ENCODE measurements at regions not wholly inside any gene's neighbourhood (a gene's known extent, or its start where the extent isn't known, plus 50 kb on each side); places are given as distances from the start of the nearest gene placed in this dataset.
"Not testable (repeated sequence)": the region's sequence is repeated elsewhere in the genome, so short reads cannot be mapped to it uniquely, and the experiment has no call there.

DNA sequence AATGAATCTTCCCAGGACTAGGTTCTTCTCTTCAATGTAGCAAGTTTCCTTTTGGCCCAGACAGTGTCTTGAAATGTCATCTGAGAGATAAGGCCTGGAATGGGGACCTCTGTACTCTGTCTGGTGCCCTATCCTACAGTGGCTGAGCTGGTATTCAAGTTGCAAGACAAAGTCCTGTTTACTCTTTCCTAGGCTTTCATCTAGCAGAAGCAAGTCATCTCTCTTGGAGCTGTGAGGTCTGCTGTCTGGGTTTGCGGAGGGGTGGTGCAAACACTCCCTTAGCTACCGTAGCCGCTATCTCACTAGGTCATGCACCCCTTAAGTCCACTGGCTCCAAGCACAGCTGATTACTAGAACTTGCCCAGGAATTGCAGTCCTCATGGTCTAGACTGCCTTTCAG is 149.7 kb upstream of the SLC16A7 start:
- DNase-seq (ENCODE audit: low spot score): no peak
- TF ChIP-seq, protein P1, sequence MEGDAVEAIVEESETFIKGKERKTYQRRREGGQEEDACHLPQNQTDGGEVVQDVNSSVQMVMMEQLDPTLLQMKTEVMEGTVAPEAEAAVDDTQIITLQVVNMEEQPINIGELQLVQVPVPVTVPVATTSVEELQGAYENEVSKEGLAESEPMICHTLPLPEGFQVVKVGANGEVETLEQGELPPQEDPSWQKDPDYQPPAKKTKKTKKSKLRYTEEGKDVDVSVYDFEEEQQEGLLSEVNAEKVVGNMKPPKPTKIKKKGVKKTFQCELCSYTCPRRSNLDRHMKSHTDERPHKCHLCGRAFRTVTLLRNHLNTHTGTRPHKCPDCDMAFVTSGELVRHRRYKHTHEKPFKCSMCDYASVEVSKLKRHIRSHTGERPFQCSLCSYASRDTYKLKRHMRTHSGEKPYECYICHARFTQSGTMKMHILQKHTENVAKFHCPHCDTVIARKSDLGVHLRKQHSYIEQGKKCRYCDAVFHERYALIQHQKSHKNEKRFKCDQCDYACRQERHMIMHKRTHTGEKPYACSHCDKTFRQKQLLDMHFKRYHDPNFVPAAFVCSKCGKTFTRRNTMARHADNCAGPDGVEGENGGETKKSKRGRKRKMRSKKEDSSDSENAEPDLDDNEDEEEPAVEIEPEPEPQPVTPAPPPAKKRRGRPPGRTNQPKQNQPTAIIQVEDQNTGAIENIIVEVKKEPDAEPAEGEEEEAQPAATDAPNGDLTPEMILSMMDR (IDR thresholded peaks at IDR 0.05; ENCODE audit: borderline replicate concordance, control extremely low read depth, extremely low read depth, insufficient read depth, missing control alignments): no peak
- in situ Hi-C loops (cut with MboI; ENCODE audit: low sequenced_read_pairs, unreplicated experiment): no loop called here

DNA sequence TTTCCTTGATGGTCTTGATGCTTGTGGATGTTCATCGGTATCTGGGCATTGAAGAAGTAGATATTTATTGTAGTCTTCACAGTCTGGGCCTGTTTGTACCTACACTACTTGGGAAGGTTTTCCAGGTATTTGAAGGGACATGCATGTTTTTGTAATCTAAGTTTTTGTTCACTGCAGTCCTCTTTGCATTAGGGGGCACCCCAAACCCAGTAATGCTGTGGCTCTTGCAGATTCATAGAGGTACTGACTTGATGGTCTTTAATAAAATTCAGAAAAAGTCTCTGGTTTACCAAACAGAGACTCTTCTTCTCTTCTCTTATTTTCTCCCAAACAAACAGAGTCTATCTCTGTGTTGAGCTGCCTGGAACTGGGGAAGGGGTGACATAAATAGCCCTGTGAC is 150.9 kb upstream of the SLC16A7 start:
- no peak for DNase-seq (ENCODE audit: low spot score)
- in situ Hi-C loops (cut with MboI; ENCODE audit: low sequenced_read_pairs, unreplicated experiment): no loop called here

DNA sequence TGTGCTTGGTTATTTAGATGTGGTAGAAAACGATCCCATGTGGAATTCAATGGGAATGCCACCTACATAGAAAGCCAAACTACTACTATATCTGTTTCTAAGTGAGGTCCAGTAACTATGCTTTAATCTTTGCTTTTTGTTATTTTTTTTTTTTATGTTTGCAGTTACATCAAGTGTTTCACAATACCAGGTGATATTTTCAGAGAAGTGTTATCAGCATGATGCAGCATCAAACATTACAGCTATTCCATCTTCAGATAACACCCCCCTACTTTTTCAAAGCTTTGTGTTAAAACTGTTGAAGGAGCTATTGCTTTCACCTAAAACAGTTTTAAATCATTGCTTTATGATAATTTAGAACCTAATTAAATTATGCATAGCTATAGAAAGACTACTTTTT is 163.8 kb upstream of the SLC16A7 start:
- no peak for DNase-seq (ENCODE audit: low spot score)
- in situ Hi-C loops (cut with MboI; ENCODE audit: low sequenced_read_pairs, unreplicated experiment): no loop called here
- TF ChIP-seq, protein P1 (IDR thresholded peaks at IDR 0.05; ENCODE audit: borderline replicate concordance, control extremely low read depth, extremely low read depth, insufficient read depth, missing control alignments): no peak

More for the DNA sequence above, 150.9 kb upstream of the SLC16A7 start:
- TF ChIP-seq, protein P1 (IDR thresholded peaks at IDR 0.05; ENCODE audit: borderline replicate concordance, control extremely low read depth, extremely low read depth, insufficient read depth, missing control alignments): peak; percentile 29

DNA sequence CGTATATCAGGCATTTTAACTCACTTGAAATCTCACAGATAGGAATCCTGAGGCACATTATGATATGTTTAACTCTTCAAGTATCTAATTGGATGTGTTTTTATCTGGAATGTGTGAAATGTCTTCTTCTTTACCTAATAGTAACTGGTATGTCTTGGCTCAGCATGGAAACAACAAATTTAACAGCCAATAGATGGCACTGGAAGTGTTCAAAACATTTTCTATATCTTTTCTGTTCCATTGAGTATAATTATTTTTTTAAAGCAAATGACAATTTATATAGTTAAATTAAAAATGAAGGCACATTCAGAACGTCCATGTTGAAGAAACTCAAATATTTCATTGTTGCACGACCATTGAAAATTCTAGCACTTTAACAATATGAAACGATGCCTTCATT is 164.6 kb upstream of the SLC16A7 start:
- in situ Hi-C loops (cut with MboI; ENCODE audit: low sequenced_read_pairs, unreplicated experiment): no loop called here
- no peak for DNase-seq (ENCODE audit: low spot score)

DNA sequence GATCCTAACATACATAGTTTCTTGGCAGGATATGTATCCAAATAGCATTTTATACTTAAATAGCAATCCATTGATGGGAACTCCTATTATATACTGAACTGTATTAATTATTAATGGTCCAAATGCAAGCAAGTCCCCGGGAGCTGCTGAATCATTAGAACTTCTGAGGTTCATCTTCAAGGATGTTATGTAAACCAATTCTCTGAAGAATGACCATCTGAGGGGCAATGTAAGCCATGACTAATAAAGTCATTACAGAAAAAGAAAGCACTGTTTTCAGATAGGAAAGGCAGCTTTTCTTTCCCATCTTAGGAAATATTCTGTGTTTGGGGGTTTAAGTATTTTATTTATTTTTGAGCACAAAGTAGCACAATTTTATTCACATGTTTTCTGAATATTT is 166.1 kb upstream of the SLC16A7 start:
- DNase-seq (ENCODE audit: low spot score): no peak
- TF ChIP-seq, protein P1 (IDR thresholded peaks at IDR 0.05; ENCODE audit: borderline replicate concordance, control extremely low read depth, extremely low read depth, insufficient read depth, missing control alignments): no peak
- in situ Hi-C loops (cut with MboI; ENCODE audit: low sequenced_read_pairs, unreplicated experiment): no loop called here

More for the DNA sequence above, 164.6 kb upstream of the SLC16A7 start:
- TF ChIP-seq, protein P1 (IDR thresholded peaks at IDR 0.05; ENCODE audit: borderline replicate concordance, control extremely low read depth, extremely low read depth, insufficient read depth, missing control alignments): no peak

DNA sequence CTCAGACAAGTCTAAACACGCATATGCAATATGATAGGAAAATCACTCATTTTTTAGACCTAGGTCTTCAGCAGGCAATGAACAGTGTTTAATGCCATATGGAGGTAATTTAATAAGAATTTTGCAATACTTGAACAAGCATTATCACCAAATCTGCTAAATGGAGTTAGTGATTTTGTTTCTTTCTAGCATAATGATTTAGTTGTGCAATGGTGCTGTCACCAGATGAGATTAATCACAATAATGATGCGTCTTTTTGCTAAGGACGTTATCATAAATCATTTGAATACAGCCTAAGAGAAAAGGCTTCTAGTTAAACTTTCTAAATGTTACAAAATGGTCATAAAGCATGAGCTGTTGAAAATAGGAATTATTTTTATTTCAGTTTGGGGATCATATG is 170.0 kb upstream of the SLC16A7 start:
- DNase-seq (ENCODE audit: low spot score): no peak
- in situ Hi-C loops (cut with MboI; ENCODE audit: low sequenced_read_pairs, unreplicated experiment): no loop called here
- TF ChIP-seq, protein P1 (IDR thresholded peaks at IDR 0.05; ENCODE audit: borderline replicate concordance, control extremely low read depth, extremely low read depth, insufficient read depth, missing control alignments): no peak

DNA sequence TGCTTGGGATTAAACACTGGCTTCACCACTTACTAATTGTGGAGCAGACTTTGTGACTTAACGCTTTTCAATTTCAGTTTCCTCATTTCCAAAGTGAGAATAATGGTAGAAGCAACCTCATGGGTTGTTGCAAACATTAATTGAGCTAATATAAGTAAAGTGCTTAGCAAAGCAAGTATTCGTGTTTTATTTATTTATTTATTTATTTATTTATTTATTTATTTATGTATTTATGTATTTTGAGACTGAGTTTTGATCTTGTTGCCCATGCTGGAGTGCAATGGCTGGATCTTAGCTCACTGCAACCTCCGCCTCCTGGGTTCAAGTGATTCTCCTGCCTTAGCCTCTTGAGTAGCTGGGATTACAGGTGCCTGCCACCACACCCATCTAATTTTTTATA is 171.2 kb upstream of the SLC16A7 start:
- not testable (repeated sequence) for DNase-seq (ENCODE audit: low spot score)
- in situ Hi-C loops (cut with MboI; ENCODE audit: low sequenced_read_pairs, unreplicated experiment): loop anchor here (25.0 kb wide), 1 partner anchor 388 kb away; no protein-coding TSS in a partner anchor
